HCT116 (cell line): ENCODE measurements at regions not wholly inside any gene's neighbourhood (a gene's known extent, or its start where the extent isn't known, plus 50 kb on each side); places are given as distances from the start of the nearest gene placed in this dataset.

Source experiments
- ATAC-seq: fragments of 200-7000 bp; cut with Tn5 transposase; 2 replicates; pipeline ENCODE4 v1.9.1; 2020; ENCODE audit warnings: mild to moderate bottlenecking, moderate library complexity
- BruUV-seq: library from RNA; stranded (reverse); fragments of 400-500 nt; replicated peaks from 2 replicates; lab custom pipeline; 2021; lab: Mats Ljungman, UMichigan
- CTCF ChIA-PET: fragments of 300-600 bp; sonication (Branson Sonifier 250); formaldehyde crosslinking; loops from one replicate; lab custom pipeline; 2021; ENCODE audit warnings: antibody characterized with exemption; lab: Charles Lee
- POLR2A ChIA-PET: fragments of 300-600, 350-600 bp; sonication (Branson Sonifier 250); formaldehyde crosslinking; loops from one replicate; lab custom pipeline; 2021; ENCODE audit warnings: antibody characterized with exemption; lab: Charles Lee
- RAD21 ChIA-PET, 2 experiments: fragments of 300-600 bp; sonication (Branson Sonifier 250); formaldehyde crosslinking; loops; one replicate each; lab custom pipeline; 2023; ENCODE audit warnings: low total read pairs in 2 of 2; ENCODE audit not compliant: uncharacterized antibody in 2 of 2, unreplicated experiment in 2 of 2, low non-redundant PET in 1 of 2; lab: Charles Lee
- DNase-seq: peaks from one replicate; pipeline ENCODE4 v3.0.0-alpha.2; 2010; ENCODE audit warnings: low read depth, low spot score
- H2AFZ ChIP-seq: fragments of 200-600 bp; shearing (Covaris generic), sonication (generic); 2 replicates; pipeline ENCODE4 v1.6.1; 2017; ENCODE audit warnings: low read depth, mixed run types, mixed read lengths, antibody characterized with exemption, low read length; ENCODE audit not compliant: poor library complexity, severe bottlenecking
- H3K27ac ChIP-seq: 2 replicates; pipeline ENCODE4 v1.5.1; 2012; ENCODE audit warnings: low read depth, low read length
- H3K27me3 ChIP-seq: fragments of 200-600 bp; sonication (generic); 2 replicates; pipeline ENCODE4 v1.6.1; 2016; ENCODE audit warnings: mixed run types, low read length, mixed read lengths; ENCODE audit not compliant: insufficient read depth
- H3K36me3 ChIP-seq, 2 experiments: fragments of 200-500 bp in 1 of 2; fragments of 200-600 bp in 1 of 2; sonication (Bioruptor generic) in 1 of 2; sonication (generic) in 1 of 2; 2 replicates each; pipeline versions ENCODE4 v1.5.1 to v1.6.1; 2014 to 2016; ENCODE audit warnings: low read length in 2 of 2, inconsistent platforms in 1 of 2, mixed read lengths in 1 of 2, mixed run types in 1 of 2; ENCODE audit not compliant: insufficient read depth in 2 of 2, control insufficient read depth in 1 of 2
- H3K4me1 ChIP-seq, 2 experiments: fragments of 200-600 bp in 1 of 2; sonication (generic) in 1 of 2; 2 replicates each; pipeline versions ENCODE4 v1.5.1 to v1.6.1; 2012 to 2017; ENCODE audit warnings: low read length in 2 of 2, inconsistent platforms in 1 of 2, mild to moderate bottlenecking in 1 of 2, mixed read lengths in 1 of 2, mixed run types in 1 of 2, moderate library complexity in 1 of 2; ENCODE audit not compliant: insufficient read depth in 2 of 2, control insufficient read depth in 1 of 2
- H3K4me2 ChIP-seq: fragments of 200-600 bp; sonication (generic); 2 replicates; pipeline ENCODE4 v1.6.1; 2017; ENCODE audit warnings: mixed run types, low read length, mixed read lengths
- H3K4me3 ChIP-seq, 2 experiments: fragments of 200-600 bp in 1 of 2; sonication (generic) in 1 of 2; replicated peaks in 1 of 2; 2 replicates each; pipeline ENCODE4 v1.5.1; 2011 to 2016; ENCODE audit warnings: low read length in 2 of 2, control low read depth in 1 of 2, low read depth in 1 of 2, mild to moderate bottlenecking in 1 of 2, mixed read lengths in 1 of 2, mixed run types in 1 of 2
- H3K79me2 ChIP-seq: fragments of 200-600 bp; sonication (generic); 2 replicates; pipeline ENCODE4 v1.6.1; 2017; ENCODE audit warnings: mild to moderate bottlenecking, mixed run types, low read length, moderate library complexity, mixed read lengths; ENCODE audit not compliant: insufficient read depth
- H3K9ac ChIP-seq: fragments of 200-600 bp; sonication (generic); 2 replicates; pipeline ENCODE4 v1.6.1; 2016; ENCODE audit warnings: low read length, mixed read lengths
- H3K9me2 ChIP-seq: fragments of 200-600 bp; sonication (generic), shearing (Covaris generic); 2 replicates; pipeline ENCODE4 v1.6.1; 2017; ENCODE audit warnings: mixed run types, mild to moderate bottlenecking, moderate library complexity; ENCODE audit not compliant: insufficient read depth
- H3K9me3 ChIP-seq, 2 experiments: fragments of 200-500 bp in 1 of 2; fragments of 200-600 bp in 1 of 2; sonication (Bioruptor generic) in 1 of 2; sonication (generic) in 1 of 2; 2 replicates each; pipeline ENCODE4 v1.6.1; 2014 to 2017; ENCODE audit warnings: low read length in 2 of 2, mixed read lengths in 2 of 2, inconsistent platforms in 1 of 2, low read depth in 1 of 2, mild to moderate bottlenecking in 1 of 2, mixed run types in 1 of 2, moderate library complexity in 1 of 2; ENCODE audit not compliant: control insufficient read depth in 1 of 2, insufficient read depth in 1 of 2
- H4K20me1 ChIP-seq: fragments of 200-600 bp; sonication (generic), shearing (Covaris generic); 2 replicates; pipeline ENCODE4 v1.6.1; 2017; ENCODE audit warnings: mixed run types, mild to moderate bottlenecking, moderate library complexity; ENCODE audit not compliant: insufficient read depth
- ATF3 ChIP-seq: IDR thresholded peaks from 2 replicates; pipeline ENCODE4 v1.6.1; 2012
- CBX3 ChIP-seq: IDR thresholded peaks from 2 replicates; pipeline ENCODE4 v1.6.1; 2012; ENCODE audit warnings: low read depth
- CEBPB ChIP-seq: IDR thresholded peaks from 2 replicates; pipeline ENCODE4 v1.6.1; 2012; ENCODE audit warnings: low read depth
- CTCF ChIP-seq, 3 experiments: fragments of 200-600 bp in 1 of 3; sonication (generic) in 1 of 3; IDR thresholded peaks in 2 of 3; conservative IDR thresholded peaks in 1 of 3; 2 replicates each; pipeline ENCODE4 v1.5.1; 2012 to 2017; ENCODE audit warnings: low read depth in 2 of 3, low read length in 2 of 3, antibody characterized with exemption in 1 of 3, borderline replicate concordance in 1 of 3, control low read depth in 1 of 3, mild to moderate bottlenecking in 1 of 3, mixed read lengths in 1 of 3, mixed run types in 1 of 3, moderate library complexity in 1 of 3; ENCODE audit not compliant: insufficient read depth in 1 of 3
- EGR1 ChIP-seq: IDR thresholded peaks from 2 replicates; pipeline ENCODE4 v1.6.1; 2012; ENCODE audit warnings: low read depth
- ELF1 ChIP-seq: IDR thresholded peaks from 2 replicates; pipeline ENCODE4 v1.6.1; 2012; ENCODE audit warnings: low read depth, borderline replicate concordance
- EZH2 ChIP-seq: fragments of 200-600 bp; sonication (generic); IDR thresholded peaks from 2 replicates; pipeline ENCODE4 v1.6.1; 2017; ENCODE audit warnings: antibody characterized with exemption, mixed run types
- EZH2phosphoT487 ChIP-seq: fragments of 200-600 bp; IDR thresholded peaks from 2 replicates; pipeline ENCODE4 v1.6.1; 2018; ENCODE audit warnings: antibody characterized with exemption, borderline replicate concordance
- FOSL1 ChIP-seq: IDR thresholded peaks from 2 replicates; pipeline ENCODE4 v1.6.1; 2012; ENCODE audit warnings: low read depth
- MAX ChIP-seq: IDR thresholded peaks from 2 replicates; pipeline ENCODE4 v1.6.1; 2012
- POLR2A ChIP-seq: IDR thresholded peaks from 2 replicates; pipeline ENCODE4 v1.7.0; 2011; ENCODE audit warnings: borderline replicate concordance; ENCODE audit not compliant: insufficient read depth, insufficient read length; ENCODE audit errors: extremely low read depth
- POLR2AphosphoS5 ChIP-seq: IDR thresholded peaks from 2 replicates; pipeline ENCODE4 v1.6.1; 2011; ENCODE audit warnings: mild to moderate bottlenecking, low read depth, low read length, moderate library complexity
- RAD21 ChIP-seq: IDR thresholded peaks from 2 replicates; pipeline ENCODE4 v1.6.1; 2012; ENCODE audit warnings: low read depth, mild to moderate bottlenecking
- REST ChIP-seq: IDR thresholded peaks from 2 replicates; pipeline ENCODE4 v1.6.1; 2012; ENCODE audit warnings: low read depth
- SIN3A ChIP-seq: IDR thresholded peaks from 2 replicates; pipeline ENCODE4 v1.6.1; 2012; ENCODE audit warnings: low read depth
- SP1 ChIP-seq: IDR thresholded peaks from 2 replicates; pipeline ENCODE4 v1.6.1; 2012; ENCODE audit warnings: low read depth
- SRF ChIP-seq: IDR thresholded peaks from 2 replicates; pipeline ENCODE4 v1.6.1; 2012; ENCODE audit warnings: low read depth
- TCF7L2 ChIP-seq: IDR thresholded peaks from 2 replicates; pipeline ENCODE4 v1.7.0; 2011; ENCODE audit warnings: borderline replicate concordance, inconsistent platforms; ENCODE audit not compliant: insufficient read depth, insufficient read length; ENCODE audit errors: extremely low read depth
- ZBTB33 ChIP-seq: IDR thresholded peaks from 2 replicates; pipeline ENCODE4 v1.6.1; 2011; ENCODE audit warnings: mild to moderate bottlenecking, low read length, moderate library complexity; ENCODE audit not compliant: insufficient replicate concordance; ENCODE audit errors: extremely low read depth
- ZFX ChIP-seq: fragments of 450-650 bp; IDR thresholded peaks from 2 replicates; pipeline ENCODE4 v1.6.1; 2017
- intact Hi-C: fragments of 100-400 bp; cut with micrococcal nuclease; formaldehyde crosslinking; loops from 2 replicates; pipeline ENCODE4 v1.10.0; 2022

GRCh38 chr3:67200618-67201017, 202.5 kb downstream of the KBTBD8 start:
- no peaks in the 10 kb centered on the region for H3K36me3 ChIP-seq
- DNase-seq (no peak), ATAC-seq (no peak)
- no peaks in the 10 kb centered on the region for H3K4me1 ChIP-seq
- H3K9me3 ChIP-seq, result no peaks in the 10 kb centered on the region
- BruUV-seq, result no TSS peak
- ChIA-PET RAD21 (no interaction called here), POLR2A (no interaction called here), CTCF (no interaction called here)
- intact Hi-C loops, result no loop called here
- no peak overlapping the region for H3K9ac ChIP-seq
- TF ChIP-seq SP1, result no peak
- TF ChIP-seq EZH2phosphoT487, result no peak
- TF ChIP-seq REST, result no peak
- TF ChIP-seq CEBPB, result no peak
- no peak for TF ChIP-seq EZH2
- TF ChIP-seq FOSL1, result no peak
- no peak for TF ChIP-seq CBX3
- TF ChIP-seq SRF, result no peak
- no peak for TF ChIP-seq ELF1
- no peak for TF ChIP-seq SIN3A
- TF ChIP-seq ZFX, result no peak
- TF ChIP-seq EGR1, result no peak
- TF ChIP-seq ATF3, result no peak
- TF ChIP-seq CTCF (IDR thresholded peaks at IDR 0.05 in 2 of 3, conservative IDR thresholded peaks at IDR 0.05 in 1 of 3; ENCODE audit: borderline replicate concordance in 1 of 3, insufficient read depth in 1 of 3, low read depth in 2 of 3, low read length in 2 of 3), result no peak
- TF ChIP-seq MAX, result no peak
- TF ChIP-seq TCF7L2, result no peak
- no peak for TF ChIP-seq ZBTB33
- no peak for TF ChIP-seq RAD21
- no peak for TF ChIP-seq POLR2A
- TF ChIP-seq POLR2AphosphoS5, result no peak
- H3K79me2 ChIP-seq, result no peaks in the 10 kb centered on the region
- no peak overlapping the region for H3K27ac ChIP-seq
- H3K4me3 ChIP-seq, result no peak overlapping the region
- no peaks in the 10 kb centered on the region for H4K20me1 ChIP-seq
- no peak overlapping the region for H2AFZ ChIP-seq
- H3K27me3 ChIP-seq, result peaks cover 5% of the 10 kb centered on the region; the same call in 1 of the 2 replicates
- H3K9me2 ChIP-seq, result no peaks in the 10 kb centered on the region
- H3K4me2 ChIP-seq, result no peak overlapping the region
